BE2C (cell line): ENCODE measurements at regions not wholly inside any gene's neighbourhood (a gene's known extent, or its start where the extent isn't known, plus 50 kb on each side); places are given as distances from the start of the nearest gene placed in this dataset.

Experiments
- DNase-seq: peaks from one replicate; pipeline ENCODE4 v3.0.0-alpha.2; 2020
- H3K27me3 ChIP-seq: fragments of 250-450 bp; sonication (Bioruptor Pico); 2 replicates; pipeline ENCODE4 v1.5.1; 2020; ENCODE audit warnings: mild to moderate bottlenecking
- H3K36me3 ChIP-seq: fragments of 250-450 bp; sonication (Bioruptor Pico); 2 replicates; pipeline ENCODE4 v1.5.1; 2020; ENCODE audit warnings: mild to moderate bottlenecking
- H3K4me1 ChIP-seq: fragments of 250-450 bp; sonication (Bioruptor Pico); 2 replicates; pipeline ENCODE4 v1.5.1; 2020
- H3K4me3 ChIP-seq: 2 replicates; pipeline ENCODE4 v1.5.1; 2011; ENCODE audit warnings: low read depth, low read length
- H3K9me3 ChIP-seq: fragments of 250-450 bp; sonication (Bioruptor Pico); 2 replicates; pipeline ENCODE4 v1.5.1; 2020
- TF ChIP-seq, protein P1 (sequence below): IDR thresholded peaks from 2 replicates; pipeline ENCODE4 v1.5.1; 2012; ENCODE audit warnings: mild to moderate bottlenecking, low read depth, low read length

DNA sequence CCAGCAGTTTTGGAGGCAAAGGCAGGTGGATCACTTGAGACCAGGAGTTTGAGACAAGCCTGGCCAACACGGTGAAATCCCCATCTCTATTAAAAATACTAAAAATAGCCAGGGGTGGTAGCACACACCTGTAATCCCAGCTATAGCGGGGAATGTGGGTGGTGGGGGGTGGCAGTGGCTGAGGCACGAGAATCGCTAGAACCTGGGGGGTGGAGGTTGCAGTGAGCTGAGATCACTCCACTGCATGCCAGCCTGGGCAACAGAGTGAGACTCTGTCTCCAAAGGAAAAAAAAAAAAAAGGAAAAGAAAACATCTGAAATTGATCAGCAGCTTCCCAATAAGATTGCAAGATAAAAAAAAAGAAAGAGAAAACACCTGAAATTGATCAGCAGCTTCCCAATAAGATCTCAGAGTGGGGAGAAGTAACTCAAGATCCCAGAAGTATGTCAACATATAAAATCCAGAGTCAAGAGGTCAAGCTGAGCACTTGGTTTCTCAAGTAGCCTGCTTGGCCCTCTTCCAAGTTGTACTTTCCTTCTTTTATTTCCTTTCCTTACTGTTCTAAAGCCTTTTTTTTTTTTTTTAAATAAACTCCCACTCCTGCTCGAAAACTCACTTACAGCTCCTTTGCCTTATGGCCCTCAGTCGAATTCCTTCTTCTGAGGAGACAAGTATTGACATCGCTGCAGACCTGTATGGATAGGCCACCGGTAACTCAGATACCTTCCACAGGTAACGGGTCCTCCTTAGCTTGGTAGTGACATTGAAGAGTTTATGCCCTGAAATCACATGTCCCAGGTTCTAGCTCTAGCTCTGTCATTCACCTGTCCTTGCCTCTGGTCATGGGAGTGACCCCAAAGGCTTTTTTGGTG is 368.5 kb upstream of the SYNCRIP start:
- no peaks in the 10 kb centered on the region for H3K9me3 ChIP-seq
- H3K4me1 ChIP-seq, result no peaks in the 10 kb centered on the region
- no peaks in the 10 kb centered on the region for H3K27me3 ChIP-seq
- H3K4me3 ChIP-seq, result no peak overlapping the region
- no peaks in the 10 kb centered on the region for H3K36me3 ChIP-seq
- TF ChIP-seq, protein P1, sequence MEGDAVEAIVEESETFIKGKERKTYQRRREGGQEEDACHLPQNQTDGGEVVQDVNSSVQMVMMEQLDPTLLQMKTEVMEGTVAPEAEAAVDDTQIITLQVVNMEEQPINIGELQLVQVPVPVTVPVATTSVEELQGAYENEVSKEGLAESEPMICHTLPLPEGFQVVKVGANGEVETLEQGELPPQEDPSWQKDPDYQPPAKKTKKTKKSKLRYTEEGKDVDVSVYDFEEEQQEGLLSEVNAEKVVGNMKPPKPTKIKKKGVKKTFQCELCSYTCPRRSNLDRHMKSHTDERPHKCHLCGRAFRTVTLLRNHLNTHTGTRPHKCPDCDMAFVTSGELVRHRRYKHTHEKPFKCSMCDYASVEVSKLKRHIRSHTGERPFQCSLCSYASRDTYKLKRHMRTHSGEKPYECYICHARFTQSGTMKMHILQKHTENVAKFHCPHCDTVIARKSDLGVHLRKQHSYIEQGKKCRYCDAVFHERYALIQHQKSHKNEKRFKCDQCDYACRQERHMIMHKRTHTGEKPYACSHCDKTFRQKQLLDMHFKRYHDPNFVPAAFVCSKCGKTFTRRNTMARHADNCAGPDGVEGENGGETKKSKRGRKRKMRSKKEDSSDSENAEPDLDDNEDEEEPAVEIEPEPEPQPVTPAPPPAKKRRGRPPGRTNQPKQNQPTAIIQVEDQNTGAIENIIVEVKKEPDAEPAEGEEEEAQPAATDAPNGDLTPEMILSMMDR, result no peak
- no peak for DNase-seq

DNA sequence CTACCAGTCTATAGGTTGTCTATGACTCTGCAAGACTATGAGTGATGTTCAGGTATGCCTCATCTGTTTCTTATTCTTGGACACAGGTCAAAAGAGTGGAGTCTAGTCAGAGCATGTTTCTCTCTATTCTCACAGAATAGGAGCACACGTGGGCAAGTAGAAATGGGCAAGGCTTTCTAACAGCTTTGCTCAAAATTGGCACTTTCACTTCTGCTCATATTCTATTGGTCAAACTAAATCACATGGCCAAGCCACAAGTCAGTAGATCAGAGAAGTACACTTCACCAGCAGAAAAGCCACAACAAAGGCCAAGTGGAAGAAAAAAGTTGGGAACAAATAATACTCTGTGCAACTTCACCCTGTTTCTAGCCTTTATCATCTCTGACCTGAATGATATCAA is 354.5 kb upstream of the SYNCRIP start:
- H3K27me3 ChIP-seq, result no peaks in the 10 kb centered on the region
- no peaks in the 10 kb centered on the region; the same call in 1 of the 2 replicates for H3K9me3 ChIP-seq
- DNase-seq, result no peak
- H3K4me3 ChIP-seq, result no peak overlapping the region
- no peaks in the 10 kb centered on the region for H3K4me1 ChIP-seq
- H3K36me3 ChIP-seq, result no peaks in the 10 kb centered on the region
- TF ChIP-seq, protein P1, result no peak

DNA sequence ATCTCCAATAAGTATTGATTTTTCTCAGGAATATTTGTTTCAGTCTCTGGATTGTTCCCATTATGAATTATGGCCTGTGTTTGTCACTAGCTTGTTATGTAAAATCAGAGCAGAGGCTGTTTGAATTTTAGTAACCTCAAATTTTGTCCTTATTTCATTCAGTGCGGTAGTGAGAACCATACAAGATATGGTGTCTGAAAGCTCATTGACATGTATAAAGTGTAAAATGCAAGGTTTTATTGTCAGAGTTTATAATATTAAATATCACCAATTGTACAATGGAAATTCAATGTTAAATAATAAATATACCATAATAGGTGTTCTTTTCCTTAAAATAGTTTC is 353.3 kb upstream of the SYNCRIP start:
- H3K4me3 ChIP-seq, result no peak overlapping the region

GRCh38 chr6:85995339-85996033 is 352.8 kb upstream of the SYNCRIP start:
- H3K9me3 ChIP-seq, result no peaks in the 10 kb centered on the region; the same call in 1 of the 2 replicates
- no peaks in the 10 kb centered on the region for H3K27me3 ChIP-seq
- TF ChIP-seq, protein P1, result no peak
- no peak for DNase-seq
- H3K4me3 ChIP-seq, result no peak overlapping the region
- no peaks in the 10 kb centered on the region for H3K4me1 ChIP-seq
- no peaks in the 10 kb centered on the region for H3K36me3 ChIP-seq

More for the DNA sequence above, 353.3 kb upstream of the SYNCRIP start:
- TF ChIP-seq, protein P1, result no peak
- H3K4me1 ChIP-seq, result no peaks in the 10 kb centered on the region
- H3K36me3 ChIP-seq, result no peaks in the 10 kb centered on the region
- no peaks in the 10 kb centered on the region; the same call in 1 of the 2 replicates for H3K9me3 ChIP-seq
- no peaks in the 10 kb centered on the region for H3K27me3 ChIP-seq
- no peak for DNase-seq

- Histone ChIP-seq H3K36me3 (no peaks in the 10 kb centered on the region), H3K27me3 (no peaks in the 10 kb centered on the region), H3K4me1 (no peaks in the 10 kb centered on the region), H3K9me3 (peaks cover 3% of the 10 kb centered on the region), H3K4me3 (no peak overlapping the region)
- no peak for DNase-seq
- TF ChIP-seq, protein P1, result no peak
Measured at GRCh38 chr6:85986681-85987080, 344.0 kb upstream of the SYNCRIP start.
